GM12878 (cell line): ENCODE measurements at regions not wholly inside any gene's neighbourhood (a gene's known extent, or its start where the extent isn't known, plus 50 kb on each side); places are given as distances from the start of the nearest gene placed in this dataset.

Source experiments
- ATAC-seq: fragments of 200-7000 bp; cut with Tn5 transposase; 3 replicates; pipeline ENCODE4 v1.9.1; 2020; ENCODE audit warnings: mild to moderate bottlenecking, moderate library complexity
- BruUV-seq: library from RNA; stranded (reverse); fragments of 400-500 nt; replicated peaks from 2 replicates; lab custom pipeline; 2021; lab: Mats Ljungman, UMichigan
- CTCF ChIA-PET: fragments of 300-600 bp; sonication (Branson Sonifier 250); formaldehyde crosslinking; extraction: SDS; loops from one replicate; lab custom pipeline; 2021; ENCODE audit warnings: inconsistent platforms; lab: Yijun Ruan, JAX
- POLR2A ChIA-PET: fragments of 350-600 bp; formaldehyde crosslinking; extraction: SDS; loops from one replicate; lab custom pipeline; 2021; ENCODE audit warnings: inconsistent platforms; lab: Charles Lee
- RAD21 ChIA-PET: fragments of 300-600 bp; sonication (Branson Sonifier 250); formaldehyde crosslinking; loops from one replicate; lab custom pipeline; 2023; ENCODE audit warnings: antibody characterized with exemption; ENCODE audit not compliant: unreplicated experiment; lab: Charles Lee
- SMC1A ChIA-PET: fragments of 300-600 bp; sonication (Branson Sonifier 250); formaldehyde crosslinking; loops from one replicate; lab custom pipeline; 2023; ENCODE audit not compliant: unreplicated experiment, uncharacterized antibody; lab: Charles Lee
- DNase-seq: peaks from one replicate; pipeline ENCODE4 v3.0.0-alpha.2; 2011; ENCODE audit warnings: low read depth, low spot score
- FAIRE-seq: peaks from 3 replicates; lab custom pipeline; 2011; peaks lifted over from hg19 to GRCh38; lab: Jason Lieb, UNC
- H2AFZ ChIP-seq: 2 replicates; pipeline ENCODE4 v1.6.0; 2011; ENCODE audit warnings: low read depth, low read length, control low read depth; ENCODE audit not compliant: control insufficient read depth
- H3K27ac ChIP-seq: 2 replicates; pipeline ENCODE4 v1.5.1; 2011; ENCODE audit warnings: control low read depth; ENCODE audit not compliant: control insufficient read depth, insufficient read depth
- H3K27me3 ChIP-seq, 2 experiments: replicated peaks in 1 of 2; 2 replicates each; pipeline versions ENCODE4 v1.6.0 to v1.6.1; 2011; ENCODE audit warnings: low read length in 1 of 2; ENCODE audit not compliant: control insufficient read depth in 2 of 2, insufficient read depth in 2 of 2
- H3K36me3 ChIP-seq, 2 experiments: 2 replicates each; pipeline ENCODE4 v1.5.1; 2011; ENCODE audit warnings: low read length in 1 of 2; ENCODE audit not compliant: control insufficient read depth in 2 of 2, insufficient read depth in 2 of 2
- H3K4me1 ChIP-seq: 2 replicates; pipeline ENCODE4 v1.6.1; 2011; ENCODE audit warnings: mild to moderate bottlenecking, low read length, moderate library complexity, mixed read lengths; ENCODE audit not compliant: control insufficient read depth, insufficient read depth
- H3K4me2 ChIP-seq: 2 replicates; pipeline ENCODE4 v1.6.0; 2011; ENCODE audit warnings: control low read depth; ENCODE audit not compliant: control insufficient read depth, insufficient read depth
- H3K4me3 ChIP-seq: fragments of 200-600 bp; sonication (generic); 2 replicates; pipeline ENCODE4 v1.5.1; 2016
- H3K79me2 ChIP-seq: 2 replicates; pipeline ENCODE4 v1.6.0; 2011; ENCODE audit warnings: low read length; ENCODE audit not compliant: control insufficient read depth, insufficient read depth
- H3K9ac ChIP-seq: 2 replicates; pipeline ENCODE4 v1.8.0; 2011; ENCODE audit warnings: low read length, control low read depth, mixed read lengths; ENCODE audit not compliant: control insufficient read depth, insufficient read depth
- H3K9me3 ChIP-seq: replicated peaks from 3 replicates; pipeline ENCODE4 v1.5.1; 2011; ENCODE audit warnings: mild to moderate bottlenecking, low read length; ENCODE audit not compliant: control insufficient read depth, insufficient read depth
- H4K20me1 ChIP-seq: 2 replicates; pipeline ENCODE4 v1.6.0; 2011; ENCODE audit not compliant: control insufficient read depth, insufficient read depth
- CREM ChIP-seq: IDR thresholded peaks from 2 replicates; pipeline ENCODE4 v1.6.1; 2014; ENCODE audit warnings: antibody characterized with exemption, low read depth
- FOXK2 ChIP-seq: fragments of 450-650 bp; IDR thresholded peaks from 2 replicates; pipeline ENCODE4 v1.6.1; 2017; ENCODE audit warnings: mild to moderate bottlenecking, moderate library complexity
- MEF2A ChIP-seq: IDR thresholded peaks from 2 replicates; pipeline ENCODE4 v1.6.1; 2011; ENCODE audit warnings: low read depth, mild to moderate bottlenecking, low read length, moderate library complexity; ENCODE audit not compliant: insufficient read depth
- MEF2B ChIP-seq: fragments of 450-650 bp; IDR thresholded peaks from 2 replicates; pipeline ENCODE4 v1.6.1; 2018; ENCODE audit warnings: mild to moderate bottlenecking, moderate library complexity; ENCODE audit not compliant: partially characterized antibody, poor library complexity, severe bottlenecking
- NFYB ChIP-seq: IDR thresholded peaks from 2 replicates; pipeline ENCODE4 v1.6.1; 2011; ENCODE audit warnings: low read depth, mild to moderate bottlenecking, low read length, improper control_type of control experiment, moderate library complexity; ENCODE audit not compliant: insufficient read depth
- POLR2A ChIP-seq: IDR thresholded peaks from 2 replicates; pipeline ENCODE4 v1.6.1; 2011; ENCODE audit warnings: low read depth, mild to moderate bottlenecking, low read length
- RAD51 ChIP-seq: fragments of 450-650 bp; IDR thresholded peaks from 2 replicates; pipeline ENCODE4 v1.6.1; 2016; ENCODE audit warnings: moderate library complexity, mild to moderate bottlenecking, inconsistent platforms
- SMAD1 ChIP-seq: fragments of 450-650 bp; IDR thresholded peaks from 2 replicates; pipeline ENCODE4 v1.6.1; 2018; ENCODE audit warnings: mild to moderate bottlenecking, low read depth; ENCODE audit not compliant: partially characterized antibody
- TARDBP ChIP-seq: IDR thresholded peaks from 2 replicates; pipeline ENCODE4 v1.6.1; 2016; ENCODE audit warnings: borderline replicate concordance
- TCF3 ChIP-seq: IDR thresholded peaks from 2 replicates; pipeline ENCODE4 v1.6.1; 2012; ENCODE audit warnings: low read depth, mild to moderate bottlenecking, low read length, borderline replicate concordance; ENCODE audit not compliant: insufficient read depth
- WGBS: methylation state at CpG from one replicate; pipeline ENCODE4 v1.1.6; 2016; ENCODE audit warnings: low lambda C conversion rate; ENCODE audit not compliant: insufficient replicate concordance, insufficient coverage; ENCODE audit errors: missing lambda C conversion rate; 5-methylcytosine and 5-hydroxymethylcytosine counted together
- in situ Hi-C: fragments of 300-500 bp; cut with MboI; formaldehyde crosslinking; loops from 9 replicates; pipeline ENCODE4 v1.14.3; 2018; ENCODE audit warnings: mixed read lengths
- intact Hi-C: fragments of 100-400 bp; cut with micrococcal nuclease; formaldehyde crosslinking; loops from one replicate; pipeline ENCODE4 v1.14.2; 2022; ENCODE audit not compliant: unreplicated experiment
- TF ChIP-seq, protein P1 (sequence below): fragments of 450-650 bp; formaldehyde crosslinking; IDR thresholded peaks from 2 replicates; pipeline ENCODE4 v1.4.0; 2020; ENCODE audit warnings: mild to moderate bottlenecking, moderate library complexity
- TF ChIP-seq, protein P2 (sequence below): fragments of 450-650 bp; IDR thresholded peaks from 2 replicates; pipeline ENCODE4 v1.6.1; 2016; ENCODE audit warnings: mild to moderate bottlenecking

DNA sequence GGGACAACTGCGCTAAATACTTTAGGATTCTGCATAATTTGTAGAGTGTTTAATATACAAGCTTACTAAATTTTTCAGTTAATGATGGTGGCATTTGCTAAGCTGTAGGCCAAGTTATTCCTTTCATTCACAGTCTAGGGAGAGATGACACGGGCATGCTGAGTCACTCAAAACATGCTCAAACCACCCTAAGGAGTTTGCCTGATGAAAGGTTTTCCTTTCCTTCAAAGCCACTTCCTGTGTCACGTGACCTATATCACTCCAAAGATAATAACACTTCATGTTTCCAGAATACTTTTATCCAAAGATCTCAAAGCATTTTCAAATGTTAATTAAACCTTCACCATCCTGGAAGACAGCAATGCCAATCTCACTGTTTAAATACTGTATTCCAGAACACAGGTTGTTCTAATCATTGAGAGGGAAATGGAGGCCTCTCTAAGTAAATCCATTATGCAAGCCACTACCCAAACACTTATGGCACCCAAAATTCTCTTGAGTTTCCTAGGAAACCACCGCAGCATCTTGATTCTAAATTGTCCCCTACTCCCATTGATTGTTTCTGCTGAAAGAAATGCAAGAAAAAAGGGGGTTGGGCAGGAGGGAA, 207.0 kb upstream of the CDKN3 start:
- no peaks in the 10 kb centered on the region for H3K79me2 ChIP-seq
- ChIA-PET SMC1A (no interaction called here), POLR2A (no interaction called here)
- intact Hi-C loops = no loop called here
- H3K27ac ChIP-seq = no peak overlapping the region
- no peaks in the 10 kb centered on the region for H3K4me1 ChIP-seq
- TF ChIP-seq NFYB (no peak), RAD51 (peak; percentile 76)
- TF ChIP-seq, all 136 proteins: peak for 1
- DNase-seq (no peak), ATAC-seq (no peak), FAIRE-seq (no peak)
- ChIA-PET RAD21 (no interaction called here), CTCF (no interaction called here)
- Histone ChIP-seq H3K4me2 (no peak overlapping the region), H4K20me1 (no peaks in the 10 kb centered on the region), H3K9ac (no peak overlapping the region), H3K4me3 (no peak overlapping the region), H3K27me3 (no peaks in the 10 kb centered on the region), H3K36me3 (no peaks in the 10 kb centered on the region), H3K9me3 (no peaks in the 10 kb centered on the region), H2AFZ (no peak overlapping the region)
- no TSS peak for BruUV-seq
- WGBS = 32% methylated on average over 4 of the region's 4 CpGs
- in situ Hi-C loops = no loop called here

DNA sequence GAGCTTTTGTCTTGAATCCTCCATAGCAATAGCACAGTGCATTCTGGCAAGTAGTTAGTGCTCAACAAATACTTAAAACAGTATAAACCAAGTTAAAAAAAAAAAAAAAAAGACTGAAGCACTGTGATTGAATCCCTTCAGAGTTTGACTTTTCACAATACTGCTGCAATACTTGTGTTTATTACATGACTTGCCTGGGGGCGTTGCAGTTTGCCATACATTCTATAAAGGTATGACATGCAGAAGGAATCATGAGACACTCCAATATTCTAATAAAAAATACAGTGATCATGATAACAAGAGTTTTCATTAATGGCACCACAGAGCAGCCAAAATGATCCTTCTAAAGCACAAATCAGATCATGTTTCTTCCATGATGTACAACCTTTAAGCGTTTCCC, 205.0 kb upstream of the CDKN3 start:
- CTCF ChIA-PET = no interaction called here
- Histone ChIP-seq H3K9me3 (no peaks in the 10 kb centered on the region), H3K9ac (no peak overlapping the region), H3K4me1 (no peaks in the 10 kb centered on the region), H3K27me3 (no peaks in the 10 kb centered on the region), H3K36me3 (no peaks in the 10 kb centered on the region), H2AFZ (no peak overlapping the region), H3K79me2 (no peaks in the 10 kb centered on the region), H3K4me3 (no peak overlapping the region), H3K27ac (no peak overlapping the region), H3K4me2 (no peak overlapping the region), H4K20me1 (no peaks in the 10 kb centered on the region)
- no peak for DNase-seq
- intact Hi-C loops (no loop called here), in situ Hi-C loops (no loop called here)
- RAD21 ChIA-PET = no interaction called here
- TF ChIP-seq SMAD1 = no peak
- no peak for TF ChIP-seq CREM
- TF ChIP-seq, protein P1, sequence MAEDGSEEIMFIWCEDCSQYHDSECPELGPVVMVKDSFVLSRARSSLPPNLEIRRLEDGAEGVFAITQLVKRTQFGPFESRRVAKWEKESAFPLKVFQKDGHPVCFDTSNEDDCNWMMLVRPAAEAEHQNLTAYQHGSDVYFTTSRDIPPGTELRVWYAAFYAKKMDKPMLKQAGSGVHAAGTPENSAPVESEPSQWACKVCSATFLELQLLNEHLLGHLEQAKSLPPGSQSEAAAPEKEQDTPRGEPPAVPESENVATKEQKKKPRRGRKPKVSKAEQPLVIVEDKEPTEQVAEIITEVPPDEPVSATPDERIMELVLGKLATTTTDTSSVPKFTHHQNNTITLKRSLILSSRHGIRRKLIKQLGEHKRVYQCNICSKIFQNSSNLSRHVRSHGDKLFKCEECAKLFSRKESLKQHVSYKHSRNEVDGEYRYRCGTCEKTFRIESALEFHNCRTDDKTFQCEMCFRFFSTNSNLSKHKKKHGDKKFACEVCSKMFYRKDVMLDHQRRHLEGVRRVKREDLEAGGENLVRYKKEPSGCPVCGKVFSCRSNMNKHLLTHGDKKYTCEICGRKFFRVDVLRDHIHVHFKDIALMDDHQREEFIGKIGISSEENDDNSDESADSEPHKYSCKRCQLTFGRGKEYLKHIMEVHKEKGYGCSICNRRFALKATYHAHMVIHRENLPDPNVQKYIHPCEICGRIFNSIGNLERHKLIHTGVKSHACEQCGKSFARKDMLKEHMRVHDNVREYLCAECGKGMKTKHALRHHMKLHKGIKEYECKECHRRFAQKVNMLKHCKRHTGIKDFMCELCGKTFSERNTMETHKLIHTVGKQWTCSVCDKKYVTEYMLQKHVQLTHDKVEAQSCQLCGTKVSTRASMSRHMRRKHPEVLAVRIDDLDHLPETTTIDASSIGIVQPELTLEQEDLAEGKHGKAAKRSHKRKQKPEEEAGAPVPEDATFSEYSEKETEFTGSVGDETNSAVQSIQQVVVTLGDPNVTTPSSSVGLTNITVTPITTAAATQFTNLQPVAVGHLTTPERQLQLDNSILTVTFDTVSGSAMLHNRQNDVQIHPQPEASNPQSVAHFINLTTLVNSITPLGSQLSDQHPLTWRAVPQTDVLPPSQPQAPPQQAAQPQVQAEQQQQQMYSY (CRISPR knock-in tag) = no peak
- no peak for TF ChIP-seq TCF3
- TF ChIP-seq MEF2A = no peak
- no peak for TF ChIP-seq TARDBP
- TF ChIP-seq, protein P2, sequence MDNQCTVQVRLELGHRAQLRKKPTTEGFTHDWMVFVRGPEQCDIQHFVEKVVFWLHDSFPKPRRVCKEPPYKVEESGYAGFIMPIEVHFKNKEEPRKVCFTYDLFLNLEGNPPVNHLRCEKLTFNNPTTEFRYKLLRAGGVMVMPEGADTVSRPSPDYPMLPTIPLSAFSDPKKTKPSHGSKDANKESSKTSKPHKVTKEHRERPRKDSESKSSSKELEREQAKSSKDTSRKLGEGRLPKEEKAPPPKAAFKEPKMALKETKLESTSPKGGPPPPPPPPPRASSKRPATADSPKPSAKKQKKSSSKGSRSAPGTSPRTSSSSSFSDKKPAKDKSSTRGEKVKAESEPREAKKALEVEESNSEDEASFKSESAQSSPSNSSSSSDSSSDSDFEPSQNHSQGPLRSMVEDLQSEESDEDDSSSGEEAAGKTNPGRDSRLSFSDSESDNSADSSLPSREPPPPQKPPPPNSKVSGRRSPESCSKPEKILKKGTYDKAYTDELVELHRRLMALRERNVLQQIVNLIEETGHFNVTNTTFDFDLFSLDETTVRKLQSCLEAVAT = no peak
- TF ChIP-seq FOXK2 = no peak
- TF ChIP-seq MEF2B = no peak
- no peak for TF ChIP-seq POLR2A
- BruUV-seq = no TSS peak
- no peak for FAIRE-seq
- POLR2A ChIA-PET = no interaction called here
- SMC1A ChIA-PET = interaction anchor here (1.1 kb wide), 1 partner anchor 152 kb away, joined by 3 read pairs; no protein-coding TSS in a partner anchor
- ATAC-seq = no peak
- 42% methylated on average over 2 of the region's 2 CpGs for WGBS
